ENCODE measurements at regions not wholly inside any gene's neighbourhood (a gene's known extent, or its start where the extent isn't known, plus 50 kb on each side); places are given as distances from the start of the nearest gene placed in this dataset.
"Not testable (repeated sequence)": the region's sequence is repeated elsewhere in the genome, so short reads cannot be mapped to it uniquely, and the experiment has no call there.

GRCh38 chr21:21997390-21998333 lies 999.5 kb downstream of the NCAM2 start:
- TF ChIP-seq POLR2A (IDR thresholded peaks at IDR 0.05), result no peak
- TF ChIP-seq POLR2AphosphoS5 (IDR thresholded peaks at IDR 0.05), result no peak
- no peak for TF ChIP-seq CTCF (IDR thresholded peaks at IDR 0.05)
- no peak overlapping the region for H3K4me3 ChIP-seq
- H3K27me3 ChIP-seq, result no peaks in the 10 kb centered on the region
- no peak overlapping the region for H3K27ac ChIP-seq
- no peaks in the 10 kb centered on the region for H3K9me3 ChIP-seq
- intact Hi-C loops (cut with DNase I; ENCODE audit: low total_unique reads), result no loop called here
- no peak for DNase-seq (ENCODE audit: low spot score in 2 of 2)
- no peaks in the 10 kb centered on the region for H3K4me1 ChIP-seq
- H3K36me3 ChIP-seq, result no peaks in the 10 kb centered on the region

- Histone ChIP-seq H3K27ac (no peak overlapping the region), H3K9me3 (no peaks in the 10 kb centered on the region), H3K27me3 (no peaks in the 10 kb centered on the region), H3K4me3 (no peak overlapping the region), H3K36me3 (no peaks in the 10 kb centered on the region), H3K4me1 (no peaks in the 10 kb centered on the region)
- intact Hi-C loops (cut with DNase I; ENCODE audit: low total_unique reads), result no loop called here
- no peak for TF ChIP-seq POLR2A (IDR thresholded peaks at IDR 0.05)
- TF ChIP-seq POLR2AphosphoS5 (IDR thresholded peaks at IDR 0.05), result no peak
- TF ChIP-seq CTCF (IDR thresholded peaks at IDR 0.05), result no peak
- no peak for DNase-seq (ENCODE audit: low spot score in 2 of 2)
Observed at GRCh38 chr21:22019766-22020165, 1021.6 kb downstream of the NCAM2 start.

- Histone ChIP-seq H3K9me3 (no peaks in the 10 kb centered on the region), H3K4me1 (no peaks in the 10 kb centered on the region), H3K27me3 (no peaks in the 10 kb centered on the region), H3K4me3 (no peak overlapping the region), H3K27ac (no peak overlapping the region), H3K36me3 (no peaks in the 10 kb centered on the region)
- DNase-seq (ENCODE audit: low spot score in 2 of 2), result no peak
- TF ChIP-seq POLR2A (IDR thresholded peaks at IDR 0.05) (no peak), POLR2AphosphoS5 (IDR thresholded peaks at IDR 0.05) (no peak), CTCF (IDR thresholded peaks at IDR 0.05) (no peak)
- intact Hi-C loops (cut with DNase I; ENCODE audit: low total_unique reads), result no loop called here
Observed at GRCh38 chr21:22020221-22020620, 1022.0 kb downstream of the NCAM2 start.

- H3K4me1 ChIP-seq; intact Hi-C loops (cut with DNase I; ENCODE audit: low total_unique reads): not testable (repeated sequence)
Observed at GRCh38 chr21:22023896-22024295, 1025.7 kb downstream of the NCAM2 start.

GRCh38 chr21:22044431-22044830 lies 1046.2 kb downstream of the NCAM2 start:
- no peaks in the 10 kb centered on the region for H3K4me1 ChIP-seq
- H3K9me3 ChIP-seq, result no peaks in the 10 kb centered on the region
- no peak overlapping the region for H3K4me3 ChIP-seq
- TF ChIP-seq CTCF (IDR thresholded peaks at IDR 0.05) (no peak), POLR2AphosphoS5 (IDR thresholded peaks at IDR 0.05) (no peak), POLR2A (IDR thresholded peaks at IDR 0.05) (no peak)
- H3K36me3 ChIP-seq, result peaks cover 3% of the 10 kb centered on the region
- no peak overlapping the region for H3K27ac ChIP-seq
- no peaks in the 10 kb centered on the region for H3K27me3 ChIP-seq
- intact Hi-C loops (cut with DNase I; ENCODE audit: low total_unique reads), result no loop called here
- DNase-seq (ENCODE audit: low spot score in 2 of 2), result no peak

More at GRCh38 chr21:22023896-22024295, 1025.7 kb downstream of the NCAM2 start:
- H3K36me3 ChIP-seq; H3K27me3 ChIP-seq; DNase-seq (ENCODE audit: low spot score in 2 of 2); H3K4me3 ChIP-seq; H3K9me3 ChIP-seq; H3K27ac ChIP-seq: not testable (repeated sequence)

Measured in breast epithelium (tissue), 4 donors.